ENCODE measurements at regions not wholly inside any gene's neighbourhood (a gene's known extent, or its start where the extent isn't known, plus 50 kb on each side); places are given as distances from the start of the nearest gene placed in this dataset.
"Not testable (repeated sequence)": the region's sequence is repeated elsewhere in the genome, so short reads cannot be mapped to it uniquely, and the experiment has no call there.

GRCh38 chr10:91088300-91089140, 131.9 kb upstream of the PCGF5 start:
- no peak for DNase-seq (ENCODE audit: low read depth in 2 of 2)

- no peak for DNase-seq (ENCODE audit: low read depth in 2 of 2)
Observed at GRCh38 chr10:91090761-91091529, 129.5 kb upstream of the PCGF5 start.

DNA sequence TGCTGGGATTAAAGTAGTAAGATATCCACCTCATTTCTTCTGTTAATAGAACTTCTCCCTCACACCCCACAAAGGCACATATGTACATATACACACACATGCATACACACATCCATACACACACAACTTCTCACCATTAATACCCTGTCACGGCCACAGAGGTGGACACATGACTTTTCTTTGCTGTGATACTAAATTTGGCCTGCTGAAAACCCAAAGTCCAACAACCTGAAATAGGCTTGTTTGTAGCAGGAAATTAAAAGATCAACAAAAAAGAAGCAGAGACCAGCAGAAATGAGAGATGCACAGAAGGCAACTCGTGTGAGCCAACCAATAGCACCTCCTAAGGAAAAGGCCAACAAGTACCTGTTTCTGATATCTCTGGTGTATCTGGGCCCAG, 128.7 kb upstream of the PCGF5 start:
- no peak for DNase-seq (ENCODE audit: low read depth in 2 of 2)

- DNase-seq (ENCODE audit: low read depth in 2 of 2), result peak in 1 of 2 donors; percentile 5
Observed at GRCh38 chr10:91096274-91096673, 124.2 kb upstream of the PCGF5 start.

- no peak for DNase-seq (ENCODE audit: low read depth in 2 of 2)
Observed at GRCh38 chr10:91097313-91097712, 123.2 kb upstream of the PCGF5 start.

GRCh38 chr10:91098021-91098420, 122.4 kb upstream of the PCGF5 start:
- not testable (repeated sequence) for DNase-seq (ENCODE audit: low read depth in 2 of 2)

DNA sequence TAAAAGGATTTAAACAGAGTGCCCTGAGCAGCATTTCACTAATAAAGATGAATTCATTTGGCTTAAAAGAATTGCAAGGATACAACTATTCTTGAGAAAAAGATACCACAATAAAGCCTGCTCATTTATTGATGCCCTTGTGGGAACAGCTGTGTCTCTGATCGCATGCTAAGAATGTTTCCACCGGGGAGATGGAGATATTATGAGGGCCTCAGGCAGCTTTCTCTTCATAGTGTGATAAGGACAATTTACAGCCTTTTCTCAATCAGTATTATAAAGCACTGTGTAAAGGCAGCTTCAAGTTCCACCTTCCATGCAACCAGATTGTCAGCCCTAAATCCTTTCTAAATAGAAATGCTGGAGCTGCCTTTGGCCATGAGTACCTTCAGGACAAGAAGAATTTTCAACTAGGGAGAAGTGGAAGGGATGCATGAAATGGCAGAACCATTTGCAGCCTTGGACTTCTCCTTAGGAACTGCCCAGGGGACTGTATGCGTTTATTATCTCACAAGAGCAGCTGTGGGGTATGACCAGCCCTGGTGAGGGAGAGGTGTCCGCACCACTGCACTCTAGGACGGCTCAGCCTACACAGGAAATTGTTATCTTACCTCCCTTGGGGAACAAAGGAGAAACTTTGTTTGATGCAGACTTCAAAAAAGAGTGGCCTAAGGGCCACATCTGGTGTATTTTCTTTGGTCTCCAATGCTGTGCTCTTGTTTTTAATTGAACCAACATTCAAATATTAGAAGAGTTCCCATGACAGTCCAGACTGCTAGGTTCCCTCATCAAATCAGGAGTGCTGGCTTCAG, 116.9 kb upstream of the PCGF5 start:
- DNase-seq (ENCODE audit: low read depth in 2 of 2), result no peak

DNA sequence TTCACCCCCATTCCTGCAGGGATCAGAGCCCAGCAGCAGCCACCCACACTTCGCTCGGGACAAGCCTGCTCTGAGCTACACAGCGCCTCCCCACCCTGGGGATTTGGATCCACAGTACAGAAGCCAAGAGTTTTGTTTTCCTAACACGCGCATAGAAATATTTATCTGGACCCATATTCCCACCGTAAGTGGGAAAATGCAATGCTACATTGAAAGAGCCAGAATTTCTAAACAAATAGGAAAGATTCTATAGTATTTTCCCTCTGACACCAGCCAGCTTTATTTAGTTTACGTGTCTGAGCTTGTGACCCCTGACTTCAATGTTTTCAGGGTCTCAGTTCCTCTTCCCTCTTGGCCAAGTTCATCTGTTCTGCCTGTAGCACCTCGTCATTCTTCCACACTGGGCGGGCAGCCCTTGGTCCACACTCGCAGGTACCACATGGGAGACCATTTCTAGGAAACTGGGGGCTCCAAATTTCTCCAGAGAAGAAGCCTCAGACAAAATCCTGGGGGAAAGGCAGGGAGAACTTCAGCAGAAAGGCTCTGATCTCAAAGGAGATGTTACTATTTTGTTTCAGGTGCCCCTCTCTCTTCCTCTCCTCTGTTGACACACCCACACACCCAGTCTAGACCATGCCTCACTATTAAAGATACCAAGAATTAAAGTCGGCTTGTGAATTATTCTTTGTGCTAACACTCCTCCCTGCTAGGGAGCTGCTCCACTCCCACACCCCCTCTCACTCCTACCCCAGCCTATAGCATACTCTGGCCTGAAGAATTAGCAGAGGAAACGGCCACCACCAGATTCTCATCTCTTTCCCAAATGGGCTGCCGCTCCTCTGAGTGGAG, 116.0 kb upstream of the PCGF5 start:
- no peak for DNase-seq (ENCODE audit: low read depth in 2 of 2)

DNA sequence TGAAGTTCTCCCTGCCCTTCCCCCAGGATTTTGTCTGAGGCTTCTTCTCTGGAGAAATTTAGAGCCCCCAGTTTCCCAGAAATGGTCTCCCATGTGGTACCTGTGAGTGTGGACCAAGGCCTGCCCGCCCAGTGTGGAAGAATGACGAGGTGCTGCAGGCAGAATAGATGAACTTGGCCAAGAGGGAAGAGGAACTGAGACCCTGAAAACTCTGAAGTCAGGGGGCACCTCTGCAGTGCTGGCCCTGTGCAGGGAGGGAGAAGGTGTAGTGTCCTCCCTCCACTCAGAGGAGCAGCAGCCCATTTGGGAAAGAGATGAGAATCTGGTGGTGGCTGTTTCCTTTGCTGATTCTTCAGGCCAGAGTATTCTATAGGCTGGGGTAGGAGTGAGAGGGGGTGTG, 115.2 kb upstream of the PCGF5 start:
- DNase-seq (ENCODE audit: low read depth in 2 of 2), result no peak

DNA sequence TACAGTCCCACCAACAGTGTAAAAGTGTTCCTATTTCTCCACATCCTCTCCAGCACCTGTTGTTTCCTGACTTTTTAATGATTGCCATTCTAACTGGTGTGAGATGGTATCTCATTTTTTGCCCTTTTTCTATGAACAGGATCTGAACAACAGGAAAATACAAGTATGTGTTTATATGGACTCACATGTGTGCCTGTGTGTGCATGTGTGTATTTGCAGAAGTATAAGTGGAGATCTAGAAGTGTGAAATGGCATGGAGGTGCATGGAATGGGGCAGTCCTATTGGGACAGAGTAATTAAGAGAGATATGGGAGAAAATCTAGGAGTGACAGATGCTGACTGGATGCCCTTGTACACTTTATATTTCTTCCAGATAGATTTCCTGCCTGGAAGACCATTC, 111.6 kb upstream of the PCGF5 start:
- no peak for DNase-seq (ENCODE audit: low read depth in 2 of 2)

DNA sequence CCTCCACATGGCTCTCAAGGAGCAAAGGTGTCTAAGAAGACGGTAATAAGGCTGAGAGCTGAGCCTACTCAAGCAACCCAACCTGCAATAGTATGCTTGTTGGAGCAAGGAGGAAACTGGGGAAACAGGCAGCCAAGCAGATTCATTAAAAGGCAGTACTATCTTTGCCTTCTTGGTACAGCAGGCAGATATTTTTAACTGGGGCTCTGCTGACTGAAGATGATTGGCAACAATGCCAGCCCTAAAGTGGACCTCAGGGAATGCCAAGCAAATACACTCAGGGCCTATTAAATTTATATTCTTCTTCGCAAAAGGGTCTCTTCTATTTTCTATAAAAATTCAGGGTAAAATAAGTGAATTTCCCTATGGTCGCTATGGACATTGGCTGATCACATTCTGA, 109.4 kb upstream of the PCGF5 start:
- DNase-seq (ENCODE audit: low read depth in 2 of 2), result no peak

DNA sequence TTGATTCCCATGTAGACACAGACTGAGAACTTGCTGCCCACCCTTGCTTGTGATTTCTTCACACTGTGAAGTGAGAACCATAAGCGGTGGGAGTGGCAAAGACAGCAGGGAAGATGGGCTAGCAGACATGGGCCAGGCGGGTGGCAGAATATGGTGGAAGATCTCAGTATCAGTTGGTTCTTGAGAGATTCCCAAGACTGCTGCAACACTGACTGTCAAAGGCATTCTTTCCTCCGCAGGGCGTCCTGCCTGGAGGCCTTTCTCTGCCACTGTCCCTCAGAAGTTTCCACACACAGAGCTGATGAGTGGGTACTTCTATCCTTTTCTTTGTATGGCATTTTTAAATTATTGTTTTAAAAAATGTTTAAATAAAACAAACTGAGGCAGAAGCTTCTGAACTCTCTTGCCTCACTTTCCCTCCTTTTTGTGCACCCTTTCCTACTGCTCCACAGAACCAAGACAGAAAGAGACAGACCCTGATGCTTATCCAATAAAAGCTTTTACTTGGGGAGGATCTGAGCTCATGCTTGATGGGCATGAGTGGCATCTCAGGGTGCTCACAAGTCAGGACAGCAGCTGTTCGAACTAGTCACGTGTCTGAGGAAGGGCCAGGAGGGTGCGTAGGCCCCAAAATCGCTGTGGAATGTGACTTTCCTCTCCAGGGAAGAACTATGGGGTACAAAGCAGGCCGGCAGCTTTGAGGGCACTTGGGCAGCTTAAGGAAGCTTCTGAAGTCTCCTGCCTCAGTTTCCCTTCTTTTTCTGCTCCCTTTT, 104.7 kb upstream of the PCGF5 start:
- DNase-seq (ENCODE audit: low read depth in 2 of 2), result no peak

DNA sequence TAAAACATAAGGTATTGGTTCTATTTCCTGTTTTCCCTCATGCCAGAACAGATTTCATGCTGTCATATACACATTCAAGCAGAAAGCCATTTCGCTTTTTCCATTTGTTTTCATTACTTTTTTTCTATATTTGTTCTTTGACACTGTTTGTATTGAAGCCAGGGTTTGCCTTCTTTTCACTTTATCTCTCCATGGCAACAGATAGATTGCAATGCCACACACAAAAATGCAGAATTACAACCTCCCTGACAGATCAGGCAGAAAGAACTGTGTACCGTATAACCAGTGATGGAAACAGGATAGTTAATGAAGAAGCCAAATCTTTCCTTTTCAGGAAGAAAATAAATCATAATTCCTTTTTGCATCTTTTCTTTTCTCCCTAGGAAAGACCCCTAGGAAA, 103.0 kb upstream of the PCGF5 start:
- no peak for DNase-seq (ENCODE audit: low read depth in 2 of 2)

DNA sequence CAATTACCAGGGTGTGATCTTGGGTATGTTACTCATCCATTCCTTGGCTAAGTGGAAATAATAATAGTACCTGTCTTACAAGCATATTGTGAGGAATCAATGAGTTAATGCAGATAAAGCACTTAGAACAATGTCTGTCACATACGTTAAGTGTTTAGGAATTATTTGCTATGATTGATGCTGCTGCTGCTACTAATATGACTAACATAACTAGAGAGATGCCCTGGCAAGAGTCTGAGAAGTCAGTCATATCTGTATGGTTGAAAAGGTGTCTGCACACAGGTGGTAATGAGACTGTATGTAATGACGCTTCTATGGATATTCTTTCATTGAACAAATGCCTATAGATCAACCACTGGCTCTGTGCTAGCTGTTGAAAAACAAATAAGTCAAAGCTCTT, 100.1 kb upstream of the PCGF5 start:
- DNase-seq (ENCODE audit: low read depth in 2 of 2), result no peak

DNA sequence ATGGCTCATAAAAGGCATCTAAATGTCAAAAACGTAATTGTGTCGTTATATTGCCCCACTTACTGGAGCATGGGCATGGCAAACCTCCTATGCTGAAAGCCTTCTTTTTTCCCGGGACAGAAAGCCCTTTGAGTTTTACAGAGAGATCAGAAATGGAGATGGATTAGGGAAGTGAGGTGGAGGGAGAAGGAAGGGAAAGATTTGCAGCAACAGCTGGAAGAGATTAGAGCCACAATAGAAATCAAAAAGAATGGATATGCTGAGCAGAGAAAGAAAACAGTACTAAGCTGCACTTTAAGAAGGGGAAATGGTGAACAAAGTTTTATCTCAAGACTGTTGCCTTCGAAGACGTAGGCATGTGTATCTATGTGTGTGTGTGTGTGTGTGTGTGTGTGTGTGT, 97.2 kb upstream of the PCGF5 start:
- no peak for DNase-seq (ENCODE audit: low read depth in 2 of 2)

DNA sequence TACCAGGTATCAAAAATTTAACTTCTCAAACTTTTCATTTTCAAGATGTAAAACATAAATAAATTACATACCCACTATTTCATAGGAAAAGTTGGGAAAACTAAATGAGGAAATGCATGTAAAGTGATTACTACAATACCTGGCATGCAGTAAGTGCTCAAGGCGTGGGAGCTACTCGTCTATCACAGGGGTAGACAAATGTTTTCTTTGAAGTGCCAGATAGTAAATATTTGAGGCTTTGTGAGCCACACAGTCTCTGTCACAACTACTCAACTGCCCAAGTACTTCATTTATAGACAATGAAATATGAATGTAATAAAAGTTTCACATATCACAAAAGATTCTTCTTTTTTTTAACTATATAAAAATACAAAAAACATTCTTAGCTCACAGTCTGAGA, 96.4 kb upstream of the PCGF5 start:
- no peak for DNase-seq (ENCODE audit: low read depth in 2 of 2)

DNA sequence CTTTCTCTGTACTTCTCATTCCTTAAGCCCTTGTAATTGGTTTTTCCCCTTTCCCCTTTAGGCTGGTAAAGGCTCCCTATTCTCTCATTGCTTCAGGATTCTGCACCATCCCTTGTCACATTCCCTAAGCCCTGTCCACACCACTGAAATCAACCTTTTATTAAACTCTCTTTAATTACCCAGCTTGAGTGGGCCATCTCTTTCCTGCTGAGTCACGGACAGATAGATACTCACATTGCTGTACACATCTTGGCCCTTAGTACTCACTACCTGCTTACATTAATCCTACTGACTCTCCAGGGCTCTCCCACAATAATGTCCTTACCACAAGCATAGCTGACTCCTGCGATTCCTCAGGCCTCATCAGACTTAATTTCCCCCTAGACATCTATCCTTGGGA, 94.0 kb upstream of the PCGF5 start:
- no peak for DNase-seq (ENCODE audit: low read depth in 2 of 2)

GRCh38 chr10:91127341-91128082, 93.0 kb upstream of the PCGF5 start:
- DNase-seq (ENCODE audit: low read depth in 2 of 2), result no peak

GRCh38 chr10:91135113-91135512, 85.3 kb upstream of the PCGF5 start:
- no peak for DNase-seq (ENCODE audit: low read depth in 2 of 2)
